ENCODE measurements at regions not wholly inside any gene's neighbourhood (a gene's known extent, or its start where the extent isn't known, plus 50 kb on each side); places are given as distances from the start of the nearest gene placed in this dataset.

DNA sequence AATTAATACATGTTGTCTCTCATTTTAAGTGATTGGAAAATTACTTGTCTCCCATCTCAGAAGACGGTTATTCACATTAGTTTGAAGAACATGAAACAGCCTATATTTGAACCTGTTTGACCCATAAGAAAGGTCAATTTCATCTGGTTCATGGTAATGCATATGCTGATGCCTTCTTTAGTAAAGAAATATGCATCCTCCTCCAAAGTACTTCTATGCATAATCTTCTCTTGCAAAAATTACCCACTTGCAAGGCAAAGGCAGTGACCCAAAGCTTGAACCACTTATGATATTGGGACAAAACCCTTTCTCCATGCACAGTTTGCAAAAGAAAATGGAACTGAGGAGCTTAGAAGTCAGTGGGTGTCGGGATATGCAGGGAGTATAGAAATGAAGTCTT is 65.4 kb upstream of the IRX1 start:
- ChIA-PET POLR2A (no interaction called here), CTCF (no interaction called here)
- no peak for DNase-seq
- WGBS (ENCODE audit: low lambda C conversion rate): 0% methylated on average over 2 of the region's 2 CpGs
- Histone ChIP-seq H3K9ac (no peak overlapping the region), H3K4me3 (ENCODE audit: low read depth in 2 of 2, low read length in 1 of 2) (no peak overlapping the region), H3K27ac (ENCODE audit: low read depth in 2 of 2, low read length in 1 of 2) (no peak overlapping the region), H3K27me3 (ENCODE audit: insufficient read depth) (no peaks in the 10 kb centered on the region), H3K4me2 (no peak overlapping the region), H3K79me2 (ENCODE audit: insufficient read depth) (no peaks in the 10 kb centered on the region), H3K9me3 (no peaks in the 10 kb centered on the region), H2AFZ (ENCODE audit: low read depth) (no peak overlapping the region), H3K36me3 (replicated peaks in 1 of 2; ENCODE audit: control insufficient read depth in 1 of 2, insufficient read depth in 2 of 2, low read length in 1 of 2) (no peaks in the 10 kb centered on the region), H3K9me2 (no peaks in the 10 kb centered on the region), H3K4me1 (ENCODE audit: control insufficient read depth in 1 of 2, insufficient read depth in 2 of 2, low read depth in 1 of 2, low read length in 1 of 2) (no peaks in the 10 kb centered on the region), H3F3A (replicated peaks; ENCODE audit: insufficient read depth) (no peaks in the 10 kb centered on the region), H4K20me1 (ENCODE audit: insufficient read depth) (no peaks in the 10 kb centered on the region)
- no peak for TF ChIP-seq TCF12 (IDR thresholded peaks at IDR 0.05)
- TF ChIP-seq FOXM1 (IDR thresholded peaks at IDR 0.05; ENCODE audit: low read depth): no peak
- TF ChIP-seq, protein P1, sequence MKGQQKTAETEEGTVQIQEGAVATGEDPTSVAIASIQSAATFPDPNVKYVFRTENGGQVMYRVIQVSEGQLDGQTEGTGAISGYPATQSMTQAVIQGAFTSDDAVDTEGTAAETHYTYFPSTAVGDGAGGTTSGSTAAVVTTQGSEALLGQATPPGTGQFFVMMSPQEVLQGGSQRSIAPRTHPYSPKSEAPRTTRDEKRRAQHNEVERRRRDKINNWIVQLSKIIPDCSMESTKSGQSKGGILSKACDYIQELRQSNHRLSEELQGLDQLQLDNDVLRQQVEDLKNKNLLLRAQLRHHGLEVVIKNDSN (IDR thresholded peaks at IDR 0.05; ENCODE audit: borderline replicate concordance, low read depth): no peak
- TF ChIP-seq POLR2AphosphoS5 (IDR thresholded peaks at IDR 0.05; ENCODE audit: low read depth, low read length): no peak
- no peak for TF ChIP-seq JUND (IDR thresholded peaks at IDR 0.05)
- no peak for TF ChIP-seq RCOR1 (IDR thresholded peaks at IDR 0.05; ENCODE audit: low read length)
- TF ChIP-seq, protein P2, sequence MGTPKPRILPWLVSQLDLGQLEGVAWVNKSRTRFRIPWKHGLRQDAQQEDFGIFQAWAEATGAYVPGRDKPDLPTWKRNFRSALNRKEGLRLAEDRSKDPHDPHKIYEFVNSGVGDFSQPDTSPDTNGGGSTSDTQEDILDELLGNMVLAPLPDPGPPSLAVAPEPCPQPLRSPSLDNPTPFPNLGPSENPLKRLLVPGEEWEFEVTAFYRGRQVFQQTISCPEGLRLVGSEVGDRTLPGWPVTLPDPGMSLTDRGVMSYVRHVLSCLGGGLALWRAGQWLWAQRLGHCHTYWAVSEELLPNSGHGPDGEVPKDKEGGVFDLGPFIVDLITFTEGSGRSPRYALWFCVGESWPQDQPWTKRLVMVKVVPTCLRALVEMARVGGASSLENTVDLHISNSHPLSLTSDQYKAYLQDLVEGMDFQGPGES (IDR thresholded peaks at IDR 0.05; ENCODE audit: low read depth, low read length): no peak
- TF ChIP-seq FOSL2 (IDR thresholded peaks at IDR 0.05; ENCODE audit: borderline replicate concordance, low read depth): no peak
- no peak for TF ChIP-seq MEF2A (IDR thresholded peaks at IDR 0.05; ENCODE audit: borderline replicate concordance, low read depth)
- TF ChIP-seq TEAD4 (IDR thresholded peaks at IDR 0.05; ENCODE audit: borderline replicate concordance, insufficient read depth): no peak
- TF ChIP-seq TAF1 (IDR thresholded peaks at IDR 0.05; ENCODE audit: borderline replicate concordance, low read depth, low read length): no peak
- TF ChIP-seq RXRA (IDR thresholded peaks at IDR 0.05; ENCODE audit: borderline replicate concordance, low read depth): no peak
- TF ChIP-seq, protein P3, sequence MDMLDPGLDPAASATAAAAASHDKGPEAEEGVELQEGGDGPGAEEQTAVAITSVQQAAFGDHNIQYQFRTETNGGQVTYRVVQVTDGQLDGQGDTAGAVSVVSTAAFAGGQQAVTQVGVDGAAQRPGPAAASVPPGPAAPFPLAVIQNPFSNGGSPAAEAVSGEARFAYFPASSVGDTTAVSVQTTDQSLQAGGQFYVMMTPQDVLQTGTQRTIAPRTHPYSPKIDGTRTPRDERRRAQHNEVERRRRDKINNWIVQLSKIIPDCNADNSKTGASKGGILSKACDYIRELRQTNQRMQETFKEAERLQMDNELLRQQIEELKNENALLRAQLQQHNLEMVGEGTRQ (IDR thresholded peaks at IDR 0.05; ENCODE audit: borderline replicate concordance, low read depth, low read length): no peak
- no peak for TF ChIP-seq SMC3 (IDR thresholded peaks at IDR 0.05; ENCODE audit: low read depth, low read length)
- TF ChIP-seq MXI1 (IDR thresholded peaks at IDR 0.05; ENCODE audit: low read depth, low read length): no peak
- TF ChIP-seq CHD2 (IDR thresholded peaks at IDR 0.05; ENCODE audit: low read length, partially characterized antibody): no peak
- no peak for TF ChIP-seq YY1 (IDR thresholded peaks at IDR 0.05; ENCODE audit: low read depth)

DNA sequence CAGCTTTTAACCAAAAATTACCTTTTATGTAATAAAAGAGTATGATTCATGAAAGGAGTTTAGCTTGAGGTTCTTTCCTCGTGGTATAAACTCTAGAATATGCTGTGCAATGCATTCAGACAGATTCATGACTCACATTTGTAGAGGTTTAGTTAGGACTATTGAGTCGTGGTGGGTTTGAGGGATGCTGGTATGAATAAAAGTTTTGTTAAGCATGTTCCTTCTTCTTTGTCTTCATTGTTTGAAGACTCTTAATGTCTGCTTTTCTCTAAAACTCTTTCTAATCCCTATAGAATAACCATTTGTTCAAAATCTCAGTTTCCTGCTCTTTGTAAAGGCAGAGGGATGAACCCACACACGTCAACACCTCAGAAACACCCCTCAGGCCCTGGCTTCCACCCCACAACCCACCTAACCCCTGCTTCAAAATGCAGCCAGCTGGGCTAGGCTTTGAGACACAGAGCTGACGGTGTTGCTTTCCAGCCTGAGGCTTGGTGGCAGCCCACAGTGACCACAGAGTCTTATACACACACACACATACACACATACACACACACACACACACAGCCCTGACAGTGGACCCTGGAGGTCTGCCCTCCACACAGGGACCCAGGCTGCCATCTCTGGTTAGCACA is 69.0 kb upstream of the IRX1 start:
- Histone ChIP-seq H3F3A (replicated peaks; ENCODE audit: insufficient read depth) (no peaks in the 10 kb centered on the region), H3K4me2 (no peak overlapping the region), H3K4me1 (ENCODE audit: control insufficient read depth in 1 of 2, insufficient read depth in 2 of 2, low read depth in 1 of 2, low read length in 1 of 2) (no peaks in the 10 kb centered on the region), H4K20me1 (ENCODE audit: insufficient read depth) (no peaks in the 10 kb centered on the region), H3K79me2 (ENCODE audit: insufficient read depth) (no peaks in the 10 kb centered on the region), H3K27ac (ENCODE audit: low read depth in 2 of 2, low read length in 1 of 2) (no peak overlapping the region), H3K9me3 (no peaks in the 10 kb centered on the region), H2AFZ (ENCODE audit: low read depth) (no peak overlapping the region), H3K36me3 (replicated peaks in 1 of 2; ENCODE audit: control insufficient read depth in 1 of 2, insufficient read depth in 2 of 2, low read length in 1 of 2) (no peaks in the 10 kb centered on the region), H3K4me3 (ENCODE audit: low read depth in 2 of 2, low read length in 1 of 2) (no peak overlapping the region), H3K27me3 (ENCODE audit: insufficient read depth) (no peaks in the 10 kb centered on the region), H3K9ac (no peak overlapping the region), H3K9me2 (no peaks in the 10 kb centered on the region)
- ChIA-PET CTCF (no interaction called here), POLR2A (no interaction called here)
- 0% methylated on average over 4 of the region's 4 CpGs for WGBS (ENCODE audit: low lambda C conversion rate)
- DNase-seq: no peak
- TF ChIP-seq, protein P4, sequence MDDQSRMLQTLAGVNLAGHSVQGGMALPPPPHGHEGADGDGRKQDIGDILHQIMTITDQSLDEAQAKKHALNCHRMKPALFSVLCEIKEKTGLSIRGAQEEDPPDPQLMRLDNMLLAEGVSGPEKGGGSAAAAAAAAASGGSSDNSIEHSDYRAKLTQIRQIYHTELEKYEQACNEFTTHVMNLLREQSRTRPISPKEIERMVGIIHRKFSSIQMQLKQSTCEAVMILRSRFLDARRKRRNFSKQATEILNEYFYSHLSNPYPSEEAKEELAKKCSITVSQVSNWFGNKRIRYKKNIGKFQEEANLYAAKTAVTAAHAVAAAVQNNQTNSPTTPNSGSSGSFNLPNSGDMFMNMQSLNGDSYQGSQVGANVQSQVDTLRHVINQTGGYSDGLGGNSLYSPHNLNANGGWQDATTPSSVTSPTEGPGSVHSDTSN (IDR thresholded peaks at IDR 0.05): no peak
- TF ChIP-seq FOXM1 (IDR thresholded peaks at IDR 0.05; ENCODE audit: low read depth) (no peak), CHD2 (IDR thresholded peaks at IDR 0.05; ENCODE audit: low read length, partially characterized antibody) (no peak), JUND (IDR thresholded peaks at IDR 0.05) (no peak), NRF1 (IDR thresholded peaks at IDR 0.05; ENCODE audit: low read depth, low read length) (no peak), RAD21 (IDR thresholded peaks at IDR 0.05; ENCODE audit: low read length) (no peak), SMC3 (IDR thresholded peaks at IDR 0.05; ENCODE audit: low read depth, low read length) (no peak), FOXJ3 (CRISPR knock-in tag; IDR thresholded peaks at IDR 0.05) (no peak), EP300 (IDR thresholded peaks at IDR 0.05; ENCODE audit: borderline replicate concordance in 1 of 2, low read depth in 1 of 2, low read length in 1 of 2) (no peak)
- TF ChIP-seq, protein P5, sequence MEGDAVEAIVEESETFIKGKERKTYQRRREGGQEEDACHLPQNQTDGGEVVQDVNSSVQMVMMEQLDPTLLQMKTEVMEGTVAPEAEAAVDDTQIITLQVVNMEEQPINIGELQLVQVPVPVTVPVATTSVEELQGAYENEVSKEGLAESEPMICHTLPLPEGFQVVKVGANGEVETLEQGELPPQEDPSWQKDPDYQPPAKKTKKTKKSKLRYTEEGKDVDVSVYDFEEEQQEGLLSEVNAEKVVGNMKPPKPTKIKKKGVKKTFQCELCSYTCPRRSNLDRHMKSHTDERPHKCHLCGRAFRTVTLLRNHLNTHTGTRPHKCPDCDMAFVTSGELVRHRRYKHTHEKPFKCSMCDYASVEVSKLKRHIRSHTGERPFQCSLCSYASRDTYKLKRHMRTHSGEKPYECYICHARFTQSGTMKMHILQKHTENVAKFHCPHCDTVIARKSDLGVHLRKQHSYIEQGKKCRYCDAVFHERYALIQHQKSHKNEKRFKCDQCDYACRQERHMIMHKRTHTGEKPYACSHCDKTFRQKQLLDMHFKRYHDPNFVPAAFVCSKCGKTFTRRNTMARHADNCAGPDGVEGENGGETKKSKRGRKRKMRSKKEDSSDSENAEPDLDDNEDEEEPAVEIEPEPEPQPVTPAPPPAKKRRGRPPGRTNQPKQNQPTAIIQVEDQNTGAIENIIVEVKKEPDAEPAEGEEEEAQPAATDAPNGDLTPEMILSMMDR (IDR thresholded peaks at IDR 0.05): no peak
- TF ChIP-seq, protein P3 (IDR thresholded peaks at IDR 0.05; ENCODE audit: borderline replicate concordance, low read depth, low read length): no peak
